Astrocyte of the spinal cord (primary cell): ENCODE measurements at regions not wholly inside any gene's neighbourhood (a gene's known extent, or its start where the extent isn't known, plus 50 kb on each side); places are given as distances from the start of the nearest gene placed in this dataset.

Source experiments
- DNase-seq: peaks from one replicate; pipeline ENCODE4 v3.0.0; 2011; ENCODE audit warnings: low read depth, low spot score
- H3K4me3 ChIP-seq: 2 replicates; pipeline ENCODE4 v1.5.1; 2011; ENCODE audit warnings: low read depth, mild to moderate bottlenecking, low read length, moderate library complexity
- in situ Hi-C: cut with HindIII; loops from 2 replicates; pipeline ENCODE4 v1.10.0; 2017; ENCODE audit warnings: low sequenced_read_pairs
- TF ChIP-seq, protein P1 (sequence below): IDR thresholded peaks from 2 replicates; pipeline ENCODE4 v1.5.1; 2012; ENCODE audit warnings: low read depth, mild to moderate bottlenecking, low read length, inconsistent platforms

DNA sequence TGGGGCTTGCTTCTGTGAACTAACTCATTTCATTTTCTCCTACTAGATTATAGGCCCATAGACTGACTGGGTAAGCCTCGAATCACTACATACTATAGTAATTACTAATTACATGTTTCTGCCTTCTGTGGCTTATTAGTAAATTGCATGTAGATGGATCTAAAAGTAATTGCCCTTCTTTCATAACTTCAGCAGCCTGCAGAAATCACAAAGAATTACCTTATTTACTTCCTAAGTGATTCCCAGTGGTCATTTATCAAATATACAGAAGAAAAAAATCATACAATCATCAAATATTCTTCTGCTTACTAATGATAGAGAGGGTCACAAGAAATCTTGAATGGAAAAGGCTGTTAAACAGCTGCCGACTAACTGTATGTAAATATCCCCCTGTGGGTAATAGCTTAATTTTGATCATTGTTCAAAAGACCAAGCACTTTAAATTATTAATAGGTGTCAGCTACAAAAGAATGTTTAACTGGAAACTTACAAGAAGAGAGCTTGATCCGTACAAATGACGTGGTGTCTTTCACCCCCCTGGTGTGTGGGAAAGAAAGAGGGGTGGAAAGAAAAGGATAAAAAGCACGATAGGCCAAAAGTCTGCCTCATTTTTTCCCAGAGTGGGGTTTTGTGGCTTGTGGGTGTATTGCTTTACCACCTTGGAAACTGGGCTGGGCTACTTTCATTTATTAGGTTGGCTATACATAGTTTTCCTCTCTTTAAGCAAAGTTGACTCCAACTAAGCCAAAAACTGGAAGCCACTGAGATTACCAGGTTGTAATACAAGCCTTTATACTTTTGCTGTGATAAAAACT is 361.8 kb upstream of the ZMIZ1 start:
- H3K4me3 ChIP-seq: no peak overlapping the region
- peak; percentile 47 for DNase-seq
- TF ChIP-seq, protein P1, sequence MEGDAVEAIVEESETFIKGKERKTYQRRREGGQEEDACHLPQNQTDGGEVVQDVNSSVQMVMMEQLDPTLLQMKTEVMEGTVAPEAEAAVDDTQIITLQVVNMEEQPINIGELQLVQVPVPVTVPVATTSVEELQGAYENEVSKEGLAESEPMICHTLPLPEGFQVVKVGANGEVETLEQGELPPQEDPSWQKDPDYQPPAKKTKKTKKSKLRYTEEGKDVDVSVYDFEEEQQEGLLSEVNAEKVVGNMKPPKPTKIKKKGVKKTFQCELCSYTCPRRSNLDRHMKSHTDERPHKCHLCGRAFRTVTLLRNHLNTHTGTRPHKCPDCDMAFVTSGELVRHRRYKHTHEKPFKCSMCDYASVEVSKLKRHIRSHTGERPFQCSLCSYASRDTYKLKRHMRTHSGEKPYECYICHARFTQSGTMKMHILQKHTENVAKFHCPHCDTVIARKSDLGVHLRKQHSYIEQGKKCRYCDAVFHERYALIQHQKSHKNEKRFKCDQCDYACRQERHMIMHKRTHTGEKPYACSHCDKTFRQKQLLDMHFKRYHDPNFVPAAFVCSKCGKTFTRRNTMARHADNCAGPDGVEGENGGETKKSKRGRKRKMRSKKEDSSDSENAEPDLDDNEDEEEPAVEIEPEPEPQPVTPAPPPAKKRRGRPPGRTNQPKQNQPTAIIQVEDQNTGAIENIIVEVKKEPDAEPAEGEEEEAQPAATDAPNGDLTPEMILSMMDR: no peak
- in situ Hi-C loops: no loop called here

DNA sequence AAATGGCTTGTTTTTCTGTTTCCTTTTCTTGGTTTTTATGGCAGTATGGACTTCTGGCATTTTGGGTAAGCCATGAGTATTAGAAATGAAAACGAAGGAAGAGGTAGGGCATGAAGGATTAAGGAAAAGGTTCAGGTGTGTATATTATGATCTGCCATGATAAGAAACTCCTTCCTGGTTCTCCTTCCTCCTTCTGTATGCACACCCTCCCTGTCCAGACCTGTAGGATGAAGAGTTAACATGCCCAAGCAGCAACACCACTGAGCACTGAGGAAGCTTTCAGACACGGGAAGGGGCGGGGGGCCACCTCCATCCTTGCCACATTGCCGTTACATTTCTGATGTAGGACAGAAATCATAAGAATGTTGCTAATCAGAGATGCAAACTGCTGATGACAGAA is 361.0 kb upstream of the ZMIZ1 start:
- in situ Hi-C loops: no loop called here
- no peak overlapping the region for H3K4me3 ChIP-seq
- DNase-seq: no peak
- TF ChIP-seq, protein P1: no peak

- in situ Hi-C loops: no loop called here
- no peak overlapping the region for H3K4me3 ChIP-seq
- no peak for DNase-seq
- TF ChIP-seq, protein P1: no peak
Observed at GRCh38 chr10:78712147-78712546, 356.6 kb upstream of the ZMIZ1 start.

DNA sequence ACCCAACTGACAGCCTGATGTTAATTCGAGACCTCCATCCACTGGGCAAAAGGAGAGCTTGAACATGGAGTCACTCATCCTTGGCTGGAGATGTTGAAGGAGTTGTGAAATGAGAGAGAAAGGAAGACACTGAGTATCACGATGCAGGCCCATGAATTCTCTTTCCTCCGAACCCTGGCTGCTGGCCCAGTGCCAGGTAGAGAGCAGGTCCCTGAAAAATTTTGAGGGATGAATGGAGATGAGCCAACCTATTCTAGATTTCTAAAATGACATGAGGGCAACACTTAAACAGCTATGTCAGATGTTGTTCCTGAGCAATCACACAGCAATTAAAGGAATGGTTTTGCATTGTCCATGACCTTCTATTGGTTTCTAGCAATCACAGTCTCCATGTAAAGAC is 355.1 kb upstream of the ZMIZ1 start:
- DNase-seq: no peak
- TF ChIP-seq, protein P1: no peak
- in situ Hi-C loops: no loop called here
- H3K4me3 ChIP-seq: no peak overlapping the region

GRCh38 chr10:78714225-78714624 is 354.5 kb upstream of the ZMIZ1 start:
- H3K4me3 ChIP-seq: no peak overlapping the region
- DNase-seq: no peak
- in situ Hi-C loops: no loop called here
- TF ChIP-seq, protein P1: no peak

DNA sequence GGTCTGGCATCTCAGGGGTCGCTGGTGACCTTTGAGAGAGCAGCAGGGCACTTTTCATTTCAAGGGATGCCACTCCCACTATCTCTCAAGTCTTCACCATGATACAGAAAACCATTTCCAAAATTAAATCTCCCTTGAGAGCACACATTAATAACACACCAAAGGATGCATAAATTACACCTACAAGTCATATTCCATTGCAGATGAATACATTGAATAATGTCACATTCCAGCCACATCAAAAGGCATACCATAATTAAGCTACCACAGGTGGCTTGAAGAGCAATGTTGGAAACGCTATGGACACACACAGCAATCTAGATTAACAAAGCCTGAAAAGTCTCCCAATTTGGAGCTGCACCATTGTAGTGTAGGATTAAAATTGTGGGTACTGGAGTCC is 353.3 kb upstream of the ZMIZ1 start:
- in situ Hi-C loops: no loop called here
- no peak for DNase-seq
- no peak overlapping the region for H3K4me3 ChIP-seq
- TF ChIP-seq, protein P1: no peak
